ENCODE measurements at regions not wholly inside any gene's neighbourhood (a gene's known extent, or its start where the extent isn't known, plus 50 kb on each side); places are given as distances from the start of the nearest gene placed in this dataset.

DNA sequence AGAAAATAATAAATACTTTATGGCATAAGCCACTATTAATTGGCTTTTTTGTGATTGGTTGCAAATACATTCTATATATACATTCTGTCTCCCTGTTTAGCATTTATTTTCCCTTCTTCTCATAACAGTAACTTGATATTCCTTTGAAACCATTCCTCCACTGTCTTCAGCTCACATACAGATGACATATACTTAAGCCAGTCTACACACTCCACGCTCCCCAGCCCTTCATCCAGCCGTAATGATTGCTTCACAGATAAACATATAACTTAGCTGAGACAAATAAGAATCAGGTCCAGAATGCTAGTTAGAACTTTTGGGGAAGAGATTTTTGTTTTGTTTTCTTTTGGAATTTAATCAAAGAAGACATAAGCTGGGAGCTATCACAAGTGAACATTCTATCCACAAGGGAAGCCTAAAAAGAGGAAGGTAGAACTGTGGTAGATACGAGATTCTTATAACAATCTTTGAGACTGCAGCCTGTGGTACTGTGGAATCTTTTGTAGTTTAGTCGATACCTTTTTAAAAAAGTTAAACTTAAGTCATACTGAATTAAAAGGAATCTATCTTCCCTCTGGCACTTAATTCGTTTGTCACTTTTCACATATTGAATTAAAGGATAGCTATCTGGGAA is 365.1 kb upstream of the PRR16 start:
- TF ChIP-seq CTCF (IDR thresholded peaks at IDR 0.05): no peak
- TF ChIP-seq POLR2A (IDR thresholded peaks at IDR 0.05): no peak

All from uterus (tissue), 2 donors.